GM19438 (cell line): ENCODE measurements at regions not wholly inside any gene's neighbourhood (a gene's known extent, or its start where the extent isn't known, plus 50 kb on each side); places are given as distances from the start of the nearest gene placed in this dataset.
"Not testable (repeated sequence)": the region's sequence is repeated elsewhere in the genome, so short reads cannot be mapped to it uniquely, and the experiment has no call there.

ENCODE experiments used
- ATAC-seq: cut with Tn5 transposase; IDR thresholded peaks from one replicate; pipeline ENCODE4 v1.9.1; 2021; ENCODE audit warnings: low read depth; ENCODE audit not compliant: unreplicated experiment

DNA sequence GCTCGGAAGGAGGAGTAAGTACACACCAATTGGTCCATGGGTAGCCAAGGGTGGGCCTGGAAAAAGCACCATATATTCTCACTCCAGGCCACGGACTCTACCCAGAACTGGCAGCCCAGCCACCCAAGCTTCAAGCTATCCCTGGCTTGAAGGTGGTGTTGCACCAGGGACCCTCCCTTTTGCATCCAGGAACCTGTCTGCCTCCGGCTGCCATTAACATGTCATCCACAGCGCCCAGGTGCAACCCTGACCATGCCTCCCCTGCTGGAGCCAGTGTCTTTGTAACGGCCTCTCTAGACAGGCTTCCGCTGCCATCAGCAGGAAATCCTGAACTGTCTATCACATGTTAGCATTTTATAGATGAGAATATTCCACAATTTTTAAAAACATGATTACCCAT is 2158.5 kb upstream of the RAG2 start:
- no peak for ATAC-seq

DNA sequence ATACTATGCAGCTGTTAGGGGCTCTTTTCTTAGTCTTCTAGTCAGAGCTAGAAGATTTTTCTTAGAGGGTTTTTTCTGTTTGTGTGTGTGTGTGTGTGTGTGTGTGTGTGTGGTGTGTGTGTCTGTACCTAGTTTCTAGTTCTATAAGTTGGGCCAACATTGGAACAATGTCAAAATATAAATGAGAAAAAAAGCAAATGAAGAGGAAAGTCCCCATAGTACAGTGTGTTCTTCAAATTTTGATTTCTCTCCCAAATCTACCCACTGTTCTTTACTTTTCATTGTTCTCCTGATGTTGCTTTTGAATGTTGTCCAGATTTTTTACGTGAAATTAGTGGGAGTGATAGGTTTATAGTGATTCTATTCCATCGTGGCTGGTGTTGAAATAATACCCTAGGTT is 2153.4 kb upstream of the RAG2 start:
- no peak for ATAC-seq

DNA sequence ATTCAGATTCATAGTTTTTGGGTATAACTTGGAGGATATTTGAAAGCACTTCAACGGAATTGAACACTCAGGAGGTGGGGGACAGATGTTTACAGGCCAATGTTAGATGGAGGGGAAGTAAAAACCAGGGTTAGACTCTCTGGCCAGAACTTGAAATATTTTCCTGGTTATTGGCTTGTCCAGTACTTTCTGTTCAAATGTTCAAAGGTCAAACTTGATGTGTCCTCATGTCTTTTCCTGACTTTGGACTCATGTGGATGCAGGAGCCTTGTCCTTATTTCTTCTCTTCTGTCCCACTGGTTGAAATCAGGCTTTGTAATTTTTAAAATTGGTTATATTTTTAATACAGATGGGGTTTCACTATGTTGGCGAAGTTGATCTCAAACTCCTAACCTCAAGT is 2148.5 kb upstream of the RAG2 start:
- not testable (repeated sequence) for ATAC-seq

DNA sequence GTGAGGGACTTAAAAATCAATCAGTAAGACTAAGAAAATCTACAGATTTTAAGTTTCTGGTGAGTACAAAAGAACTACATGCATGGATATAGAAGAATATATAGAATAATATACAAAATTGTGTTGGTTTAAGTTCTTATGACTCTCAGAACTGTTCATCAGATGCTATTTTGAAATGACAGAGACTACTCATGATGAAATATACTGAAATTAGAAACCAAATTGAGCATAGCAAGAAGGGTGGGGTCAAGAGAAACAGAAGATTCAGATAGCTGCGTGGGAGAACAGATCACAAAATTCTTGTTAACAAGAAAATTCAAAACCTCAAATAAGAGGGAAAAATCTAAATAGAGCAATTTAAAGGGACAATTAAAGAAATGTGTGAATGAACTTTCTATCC is 2125.3 kb upstream of the RAG2 start:
- no peak for ATAC-seq

DNA sequence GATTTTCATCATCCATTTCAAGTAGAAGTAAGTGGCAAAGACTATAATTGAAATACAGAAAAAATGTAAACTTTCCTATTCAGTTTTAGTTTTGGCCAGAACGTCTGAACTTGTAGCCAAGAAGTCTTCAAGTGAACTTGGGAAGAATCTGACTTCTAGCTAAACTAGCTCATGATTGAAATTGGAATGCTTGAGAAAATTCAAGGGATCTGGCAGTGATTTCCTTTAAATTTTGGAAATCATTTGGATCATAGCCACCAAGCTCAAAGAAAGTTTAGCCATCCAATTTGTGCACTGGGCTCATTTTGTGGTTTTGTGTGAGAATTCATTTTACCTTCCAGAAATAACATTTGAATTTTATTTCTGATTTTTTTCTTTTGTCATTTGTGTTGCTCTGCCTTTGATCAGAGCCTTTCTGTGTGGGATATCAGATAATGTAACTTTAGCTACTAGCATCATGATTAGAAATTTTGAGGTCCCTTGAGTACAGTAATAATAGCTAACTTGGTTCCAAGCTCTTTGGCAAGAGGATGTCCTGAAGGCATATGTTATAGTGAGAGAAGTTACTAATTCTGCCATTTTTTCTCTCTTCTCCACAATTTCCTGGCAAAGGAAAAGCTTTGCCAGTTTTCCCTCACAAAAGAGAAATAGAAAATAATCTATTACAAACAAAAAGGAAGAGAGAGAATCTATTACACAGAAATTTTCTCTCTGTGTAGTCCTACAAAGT is 2123.7 kb upstream of the RAG2 start:
- no peak for ATAC-seq

DNA sequence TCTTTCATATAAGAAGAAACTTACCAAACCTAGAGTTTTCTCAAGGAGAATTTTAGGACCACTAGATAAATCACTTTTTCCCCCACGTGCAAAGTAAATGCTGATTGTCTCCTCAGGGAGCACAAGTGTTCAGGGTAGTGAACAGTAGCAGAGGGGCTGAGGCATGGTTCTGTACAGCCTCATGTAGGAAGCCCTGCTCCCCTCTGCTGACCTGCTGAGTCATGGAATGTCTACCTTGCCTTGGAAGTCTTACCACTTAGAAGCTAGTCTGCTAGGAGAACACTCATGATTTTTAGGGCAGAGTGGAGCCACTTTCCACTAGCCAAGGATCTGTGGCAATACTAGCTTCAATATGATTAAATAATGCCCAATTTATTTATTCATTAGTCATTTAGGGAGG is 2120.6 kb upstream of the RAG2 start:
- ATAC-seq = no peak

DNA sequence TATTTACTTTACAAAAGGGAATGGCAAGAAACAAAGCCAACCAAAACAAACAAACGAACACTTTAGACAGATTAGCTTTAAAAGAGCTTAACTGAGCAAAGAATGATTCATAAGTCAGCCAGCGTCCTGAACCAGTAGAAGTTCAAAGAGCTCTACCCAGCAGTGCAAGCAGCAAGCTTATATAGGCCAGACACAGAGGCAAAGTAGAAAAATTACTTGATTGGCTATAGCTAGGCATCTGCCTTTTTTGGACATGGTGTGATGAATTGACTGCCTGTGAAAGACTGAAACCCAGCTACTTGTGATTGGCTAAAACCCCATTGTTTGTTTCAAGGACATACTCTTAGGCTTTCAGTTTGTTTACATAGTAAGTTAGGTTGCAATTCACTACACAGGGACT is 2120.0 kb upstream of the RAG2 start:
- ATAC-seq = no peak

DNA sequence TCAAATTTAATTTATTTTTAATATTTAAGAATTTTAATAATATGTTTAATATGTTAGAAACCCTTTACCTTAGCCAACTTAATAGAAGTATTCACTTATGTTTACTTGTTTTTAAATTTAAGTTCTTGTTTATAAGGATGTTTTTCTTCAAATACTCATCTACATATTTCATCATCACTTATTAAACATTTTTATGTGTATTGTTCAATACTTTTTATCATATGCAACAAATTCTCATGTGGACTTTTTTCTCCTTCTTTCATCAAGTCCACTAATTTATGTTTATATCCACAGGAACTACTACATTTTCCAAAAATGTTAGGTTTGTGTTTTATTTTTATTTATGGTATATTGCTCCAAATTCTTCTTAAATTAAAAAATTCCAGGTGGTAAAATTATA is 2113.1 kb upstream of the RAG2 start:
- no peak for ATAC-seq

DNA sequence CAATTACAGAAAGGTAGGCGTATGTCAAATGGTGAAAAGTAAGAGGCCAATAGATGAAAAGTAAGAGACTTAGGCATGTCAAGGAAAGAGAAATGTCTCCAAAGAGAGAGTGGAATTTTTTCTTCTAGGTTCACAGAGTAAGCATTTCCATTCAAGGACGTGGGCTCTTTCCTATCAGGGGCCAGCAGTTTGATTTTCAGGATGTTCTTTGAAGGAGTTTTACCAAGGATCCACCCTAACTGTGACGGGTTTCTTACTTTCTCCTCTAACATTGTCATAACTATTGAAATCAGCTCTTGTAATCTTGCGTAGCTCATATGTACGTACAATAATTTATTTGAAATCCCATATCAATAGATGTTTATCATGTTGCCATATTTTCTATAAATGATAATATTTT is 2112.2 kb upstream of the RAG2 start:
- ATAC-seq = no peak

DNA sequence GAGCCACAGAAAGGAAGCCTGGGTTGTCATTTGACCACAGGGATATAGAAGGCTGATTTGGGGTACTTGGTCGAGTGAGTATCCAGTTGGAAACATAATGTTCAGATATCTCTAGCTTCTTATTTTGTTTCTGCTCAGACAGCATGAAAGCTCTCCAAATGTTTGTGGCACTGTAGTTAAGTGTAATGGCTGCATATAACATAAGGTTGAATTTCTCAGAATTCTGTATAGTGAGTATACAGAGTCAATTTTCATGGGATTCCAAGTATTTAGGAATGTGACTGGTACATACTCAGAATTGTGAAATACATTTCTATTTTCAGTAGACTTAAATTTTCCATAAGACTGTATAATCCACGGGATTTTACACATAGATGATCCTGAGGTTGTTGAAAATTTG is 2102.1 kb upstream of the RAG2 start:
- ATAC-seq = no peak

DNA sequence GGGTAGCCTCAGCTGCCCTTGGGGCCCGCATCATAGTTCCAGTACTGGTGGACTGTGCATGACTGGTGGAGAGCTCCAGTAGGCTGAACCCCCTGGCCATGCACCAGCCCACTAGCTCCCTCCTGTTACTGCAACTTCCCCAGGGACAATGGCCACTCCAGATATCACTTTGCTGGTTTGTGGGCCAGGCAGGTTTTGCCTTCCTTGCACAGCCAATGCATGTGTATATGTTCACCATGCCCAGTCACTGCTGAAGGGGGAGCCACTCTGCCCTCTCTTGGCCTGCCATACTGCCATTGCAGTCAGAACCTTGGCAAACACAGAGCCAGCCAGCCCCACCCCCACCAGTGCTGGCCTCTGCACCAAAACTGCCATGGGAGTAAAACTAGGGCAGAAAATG is 2095.3 kb upstream of the RAG2 start:
- ATAC-seq = no peak

DNA sequence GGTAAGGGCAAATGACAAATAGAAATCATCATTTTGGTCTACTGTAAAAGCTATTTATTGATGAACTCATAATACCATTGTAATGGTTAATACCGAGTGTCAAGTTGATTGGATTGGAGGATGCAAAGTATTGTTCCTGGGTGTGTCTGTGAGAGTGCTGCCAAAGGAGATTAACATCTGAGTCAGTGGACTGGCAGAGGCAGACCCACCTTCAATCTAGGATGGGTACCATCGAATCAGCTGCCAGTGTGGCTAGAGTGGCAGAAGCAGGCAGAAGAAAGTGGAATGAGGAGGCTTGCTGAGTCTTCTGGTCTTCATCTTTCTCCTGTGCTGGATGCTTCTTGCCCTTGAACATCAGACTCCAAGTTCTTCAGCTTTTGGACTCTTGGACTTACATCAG is 2092.2 kb upstream of the RAG2 start:
- ATAC-seq = not testable (repeated sequence)

DNA sequence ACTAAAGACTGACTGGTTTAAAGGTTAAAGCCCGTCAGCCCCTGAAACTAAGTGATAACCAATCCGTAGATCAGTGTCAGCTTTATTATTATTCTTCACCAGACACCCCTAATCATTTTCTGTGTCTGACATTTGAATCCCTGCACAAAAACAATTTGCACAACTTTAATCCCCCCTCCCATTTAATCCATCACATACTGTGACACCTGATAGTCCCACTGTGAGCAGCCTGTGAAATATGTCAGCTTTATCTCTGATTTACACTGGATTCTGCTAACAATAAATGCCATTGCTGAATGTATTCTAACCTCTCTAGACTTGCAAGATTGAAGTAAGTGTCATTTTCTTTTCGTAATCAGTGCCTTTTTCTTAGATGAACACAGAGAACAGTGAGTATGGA is 2089.0 kb upstream of the RAG2 start:
- ATAC-seq = no peak

DNA sequence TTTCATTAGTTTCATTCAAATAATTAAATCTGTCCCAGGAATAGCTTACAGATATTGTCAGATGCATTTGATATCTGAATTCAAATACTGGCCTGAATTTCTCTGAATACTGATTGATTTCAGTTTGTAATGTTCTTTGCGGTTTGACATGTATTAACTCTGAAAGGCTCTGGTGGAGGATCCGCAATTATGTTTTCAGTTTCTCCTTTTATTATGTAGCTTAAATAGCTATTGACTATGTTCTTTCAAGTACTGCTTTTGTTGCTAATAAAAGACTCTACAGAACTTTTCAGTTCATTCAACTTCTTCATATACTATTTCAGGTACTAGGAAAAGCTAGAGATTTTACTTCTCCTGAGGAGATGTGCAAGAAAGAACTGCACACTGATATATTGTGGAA is 2085.4 kb upstream of the RAG2 start:
- ATAC-seq = no peak

DNA sequence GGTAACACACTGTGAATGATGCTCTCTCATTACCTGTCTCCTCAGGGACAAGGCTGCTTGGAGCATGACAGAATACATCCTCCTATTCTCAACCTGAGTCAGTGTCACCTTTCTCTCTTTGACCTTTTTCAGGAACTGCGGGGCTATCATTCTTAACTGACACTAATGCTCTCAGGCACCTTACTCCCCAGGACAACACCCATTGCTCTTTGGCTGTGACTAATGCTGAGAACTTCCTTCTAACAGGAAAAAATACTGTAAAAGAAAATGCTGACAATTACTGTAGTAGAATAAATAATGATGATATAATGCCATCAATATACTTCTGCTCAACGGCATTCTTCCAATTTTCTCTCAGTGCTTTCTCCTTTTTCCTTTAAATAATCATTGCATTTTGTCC is 2082.7 kb upstream of the RAG2 start:
- no peak for ATAC-seq

DNA sequence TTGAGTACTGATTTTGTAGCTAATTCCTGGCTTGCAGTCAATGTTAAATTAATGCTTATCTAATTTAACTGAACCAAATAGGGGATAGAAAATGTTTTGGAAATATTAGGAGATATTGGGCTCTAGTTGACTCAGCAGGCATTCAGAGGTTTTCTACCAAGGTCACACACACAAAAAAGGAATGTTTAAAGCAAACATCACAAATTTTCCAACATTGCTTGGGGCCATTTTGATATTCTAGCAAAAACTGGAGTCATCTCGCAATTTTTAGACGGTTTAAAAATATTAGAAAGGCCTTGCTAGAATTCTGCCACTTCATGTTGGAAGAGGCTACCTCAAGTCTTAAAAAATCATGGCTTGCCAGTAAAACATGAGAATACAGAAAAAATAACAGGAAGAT is 2082.1 kb upstream of the RAG2 start:
- ATAC-seq = no peak

DNA sequence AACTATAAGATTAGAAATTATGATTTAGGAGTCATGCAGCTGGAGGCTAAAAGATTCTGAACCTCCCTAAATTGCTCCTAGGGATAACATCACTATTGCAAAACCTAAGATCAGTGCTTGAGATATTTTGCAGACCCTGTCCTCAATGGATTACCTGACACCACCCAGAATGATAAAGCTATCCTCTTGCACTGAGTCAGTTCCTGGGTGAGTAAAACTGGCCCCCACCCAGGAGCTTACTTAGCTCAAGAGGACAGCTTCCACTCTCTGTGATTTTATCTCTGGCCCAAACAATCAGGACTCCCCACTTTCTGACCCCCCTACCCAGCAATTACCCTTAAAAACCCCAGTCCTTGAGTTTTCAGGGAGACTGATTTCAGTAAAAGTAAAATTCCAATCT is 2074.4 kb upstream of the RAG2 start:
- no peak for ATAC-seq

DNA sequence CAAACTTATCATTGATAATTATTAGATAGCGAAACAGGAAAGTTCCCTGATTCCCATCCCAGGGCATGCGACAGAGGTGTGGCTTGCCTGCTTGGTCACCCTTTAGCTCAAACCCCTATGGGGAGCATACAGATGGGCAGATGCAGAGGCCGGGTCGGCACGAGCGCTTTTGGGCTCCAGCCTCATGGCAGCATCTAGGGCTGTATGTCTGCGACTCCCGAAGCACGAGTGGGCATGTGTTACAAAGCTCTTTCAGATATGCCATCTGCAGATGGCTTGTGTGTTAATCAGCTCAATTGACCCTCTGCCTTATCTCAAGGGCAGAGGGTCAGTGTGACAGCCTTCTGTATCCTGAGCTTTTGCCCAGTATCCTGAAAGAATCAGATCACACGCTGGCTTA is 2069.3 kb upstream of the RAG2 start:
- ATAC-seq = no peak

DNA sequence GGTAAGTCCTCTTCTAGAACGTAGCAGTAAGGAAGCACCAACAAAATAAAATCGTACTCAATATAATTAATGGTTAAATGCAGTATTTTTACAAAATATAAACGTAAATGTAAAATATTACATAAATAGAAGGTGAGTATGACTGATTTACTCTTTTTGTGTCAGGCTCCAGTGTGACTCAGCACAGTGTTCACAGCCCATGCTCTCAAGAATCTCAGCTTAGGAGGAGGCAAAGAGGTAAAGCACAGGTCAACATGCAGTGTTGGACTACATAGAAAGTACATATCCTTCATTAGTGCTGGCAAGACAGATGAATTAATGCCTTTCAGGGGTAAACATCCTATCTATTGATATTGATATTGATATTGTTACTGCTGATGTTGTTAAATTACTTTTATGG is 2050.6 kb upstream of the RAG2 start:
- no peak for ATAC-seq

DNA sequence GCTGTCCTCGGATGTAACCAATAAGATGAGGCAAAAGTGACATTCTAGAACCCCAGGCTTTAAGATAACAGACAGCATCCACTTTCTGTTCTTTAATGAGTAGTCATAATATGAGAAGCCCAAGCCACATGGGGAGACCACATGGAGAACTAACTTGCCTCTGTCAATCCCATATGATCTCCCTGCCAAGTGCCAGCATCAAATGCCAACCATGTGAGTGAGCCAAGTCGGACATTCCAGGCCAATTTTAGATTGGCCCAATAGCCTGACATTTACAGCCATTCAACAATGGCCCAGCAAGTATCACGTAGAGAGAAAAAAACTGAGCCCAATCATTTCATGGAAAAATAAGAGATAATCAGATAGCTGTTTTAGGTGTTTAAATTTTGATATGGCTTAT is 2048.3 kb upstream of the RAG2 start:
- no peak for ATAC-seq

DNA sequence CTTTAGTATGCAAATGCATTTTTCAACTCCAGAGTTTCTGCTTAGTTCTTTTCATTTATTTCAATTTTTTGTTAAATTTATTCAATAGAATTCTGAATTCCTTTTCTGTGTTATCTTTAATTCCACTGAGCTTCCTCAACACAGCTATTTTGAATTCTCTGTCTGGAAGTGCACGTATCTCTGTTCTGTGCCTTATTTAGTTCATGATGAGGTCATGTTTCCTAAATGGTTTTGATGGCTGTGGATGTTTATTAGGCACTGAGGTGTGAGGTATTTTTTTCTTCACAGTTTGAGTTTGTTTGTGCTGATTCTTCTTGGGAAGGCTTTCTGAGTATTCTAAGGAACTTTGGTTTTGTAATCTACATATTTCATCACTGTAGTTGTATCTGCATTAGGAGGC is 2042.8 kb upstream of the RAG2 start:
- no peak for ATAC-seq

DNA sequence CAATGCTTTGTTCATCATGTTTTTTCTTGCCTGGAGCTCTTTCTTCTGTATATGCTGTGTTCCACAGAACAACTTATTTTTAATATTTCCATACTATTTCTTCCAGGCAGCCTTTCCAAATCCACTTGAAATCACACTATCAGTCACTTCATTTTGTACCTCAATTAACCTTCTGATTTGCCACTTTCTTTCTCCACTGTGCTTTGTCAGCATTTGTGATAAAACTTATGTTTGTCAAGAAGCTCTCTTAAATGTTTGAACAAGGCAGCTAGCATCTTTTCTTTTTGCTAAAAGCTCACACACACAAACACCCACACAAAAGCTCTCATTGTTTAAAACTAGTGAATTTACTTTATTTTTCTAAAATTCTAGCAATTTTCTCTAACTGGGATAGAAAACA is 2014.7 kb upstream of the RAG2 start:
- ATAC-seq = no peak

DNA sequence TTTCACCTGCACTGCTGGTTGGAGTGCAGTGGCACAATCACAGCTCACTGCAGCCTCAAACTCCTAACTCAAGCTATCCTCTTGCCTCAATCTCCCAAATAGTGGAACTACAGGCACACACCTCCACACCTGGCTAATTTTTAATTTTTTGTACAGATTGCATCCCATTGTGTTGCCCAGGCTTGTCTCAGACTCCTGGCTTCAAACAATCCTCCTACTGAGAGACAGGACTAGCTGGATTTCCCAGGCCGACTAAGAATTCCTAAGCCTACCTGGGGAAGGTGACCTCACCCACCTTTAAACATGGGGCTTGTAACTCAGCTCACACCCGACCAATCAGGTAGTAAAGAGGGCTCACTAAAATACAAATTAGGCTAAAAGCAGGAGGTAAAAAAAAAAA is 2003.3 kb upstream of the RAG2 start:
- ATAC-seq = not testable (repeated sequence)
